22Rv1 (cell line): ENCODE measurements at regions not wholly inside any gene's neighbourhood (a gene's known extent, or its start where the extent isn't known, plus 50 kb on each side); places are given as distances from the start of the nearest gene placed in this dataset.

ENCODE experiments used
- H3K27ac ChIP-seq: fragments of 450-650 bp; 2 replicates; pipeline ENCODE4 v1.5.1; 2017
- ZFX ChIP-seq: fragments of 450-650 bp; IDR thresholded peaks from 2 replicates; pipeline ENCODE4 v1.6.1; 2017; ENCODE audit warnings: antibody characterized with exemption, borderline replicate concordance
- TF ChIP-seq, protein P1 (sequence below): fragments of 450-650 bp; IDR thresholded peaks from 2 replicates; pipeline ENCODE4 v1.5.1; 2017; ENCODE audit warnings: mild to moderate bottlenecking

DNA sequence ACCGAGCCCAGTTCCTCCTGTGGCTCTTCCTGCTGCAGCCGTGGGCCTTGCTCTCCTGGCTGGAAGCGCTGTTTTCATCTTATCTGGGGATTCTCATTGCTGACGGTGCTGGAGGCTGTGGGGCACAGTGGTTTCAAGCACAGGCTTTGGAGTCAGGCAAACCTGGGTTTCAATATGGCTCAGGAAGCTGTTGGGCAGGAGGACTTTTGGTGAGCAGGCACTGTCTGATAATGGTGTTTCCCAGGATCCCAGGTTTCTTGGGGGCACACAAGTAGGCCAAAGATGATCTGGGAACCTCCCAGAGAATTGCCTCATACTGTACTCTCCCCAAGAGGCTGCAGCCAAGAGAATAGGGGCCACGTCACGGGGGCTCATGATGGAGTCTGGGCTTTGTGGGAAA is 105.6 kb upstream of the TRABD2B start:
- TF ChIP-seq, protein P1, sequence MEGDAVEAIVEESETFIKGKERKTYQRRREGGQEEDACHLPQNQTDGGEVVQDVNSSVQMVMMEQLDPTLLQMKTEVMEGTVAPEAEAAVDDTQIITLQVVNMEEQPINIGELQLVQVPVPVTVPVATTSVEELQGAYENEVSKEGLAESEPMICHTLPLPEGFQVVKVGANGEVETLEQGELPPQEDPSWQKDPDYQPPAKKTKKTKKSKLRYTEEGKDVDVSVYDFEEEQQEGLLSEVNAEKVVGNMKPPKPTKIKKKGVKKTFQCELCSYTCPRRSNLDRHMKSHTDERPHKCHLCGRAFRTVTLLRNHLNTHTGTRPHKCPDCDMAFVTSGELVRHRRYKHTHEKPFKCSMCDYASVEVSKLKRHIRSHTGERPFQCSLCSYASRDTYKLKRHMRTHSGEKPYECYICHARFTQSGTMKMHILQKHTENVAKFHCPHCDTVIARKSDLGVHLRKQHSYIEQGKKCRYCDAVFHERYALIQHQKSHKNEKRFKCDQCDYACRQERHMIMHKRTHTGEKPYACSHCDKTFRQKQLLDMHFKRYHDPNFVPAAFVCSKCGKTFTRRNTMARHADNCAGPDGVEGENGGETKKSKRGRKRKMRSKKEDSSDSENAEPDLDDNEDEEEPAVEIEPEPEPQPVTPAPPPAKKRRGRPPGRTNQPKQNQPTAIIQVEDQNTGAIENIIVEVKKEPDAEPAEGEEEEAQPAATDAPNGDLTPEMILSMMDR = no peak
- no peak overlapping the region for H3K27ac ChIP-seq

DNA sequence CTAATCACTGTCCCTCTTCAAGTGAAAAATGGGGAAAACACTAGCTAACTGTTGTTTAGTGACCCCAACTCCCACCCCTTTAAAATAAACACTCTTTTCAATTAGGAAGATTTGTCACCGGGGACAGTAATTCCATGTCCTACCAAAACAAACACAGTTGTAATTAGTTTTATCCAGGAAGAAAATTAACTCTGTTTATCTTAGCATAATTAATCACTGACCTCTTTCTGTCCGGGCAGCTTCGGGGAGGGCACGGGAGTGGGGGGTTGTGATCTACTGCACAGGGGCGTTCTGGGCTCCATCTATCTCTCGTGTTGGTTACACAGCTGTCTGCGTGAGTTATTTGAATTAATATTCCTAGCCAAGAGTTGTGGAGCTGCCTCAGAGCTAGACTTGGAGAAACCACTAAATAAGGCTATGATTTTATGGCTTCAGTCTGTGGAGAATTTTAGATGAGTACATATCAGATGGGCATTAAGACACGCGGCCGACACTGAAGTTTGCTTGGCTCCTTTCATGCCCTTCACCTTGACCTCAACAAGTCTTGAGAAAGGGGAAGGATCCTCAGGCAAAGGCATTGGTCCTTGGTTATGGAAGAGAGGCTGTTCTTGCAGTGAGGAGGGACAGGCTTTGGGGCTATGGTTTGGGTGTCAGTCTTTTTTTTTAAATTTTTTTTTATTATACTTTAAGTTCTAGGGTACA is 102.0 kb upstream of the TRABD2B start:
- TF ChIP-seq ZFX = no peak
- TF ChIP-seq, protein P1 = no peak

DNA sequence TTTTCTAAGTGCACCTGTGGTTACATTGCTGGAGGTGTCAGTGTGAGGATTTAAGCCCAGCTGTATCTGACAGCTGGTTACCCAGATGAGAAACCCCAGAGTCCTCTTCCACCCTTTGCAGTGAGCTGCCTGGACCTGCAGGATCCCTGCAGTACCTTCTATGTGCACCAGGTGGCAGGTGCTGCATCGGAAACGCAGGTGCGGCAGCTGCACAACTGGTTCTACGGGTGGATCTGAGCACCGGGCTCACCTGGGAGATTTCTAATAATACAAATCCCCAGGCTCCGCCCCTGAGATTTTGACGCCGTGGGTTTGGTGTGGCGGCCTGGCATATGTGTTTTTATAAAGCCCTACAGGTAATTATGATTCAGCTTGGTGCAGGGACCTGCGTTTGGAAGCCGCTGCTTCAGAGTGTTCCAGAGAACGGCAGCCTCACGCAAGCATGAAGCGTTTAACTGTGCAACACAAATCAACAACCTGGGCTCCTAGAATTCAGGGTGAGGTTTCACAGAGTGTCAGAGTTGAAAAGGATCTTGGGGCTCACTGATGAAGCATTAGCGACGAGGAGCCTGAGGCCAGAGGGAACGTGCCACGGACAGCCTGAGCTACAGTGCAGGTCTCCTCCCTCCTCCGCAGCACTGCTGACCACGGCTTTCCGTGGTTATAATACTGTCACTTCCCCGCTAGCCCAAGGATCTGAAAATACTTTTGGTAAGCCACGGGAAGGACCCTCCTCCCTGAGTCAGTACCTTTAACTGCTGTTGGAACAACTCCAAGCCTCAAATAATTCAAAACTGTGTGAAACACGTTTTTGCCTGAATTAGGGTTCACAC is 96.7 kb upstream of the TRABD2B start:
- no peak overlapping the region for H3K27ac ChIP-seq
- TF ChIP-seq, protein P1 = peak; percentile 89
- no peak for TF ChIP-seq ZFX

More for the DNA sequence above, 102.0 kb upstream of the TRABD2B start:
- H3K27ac ChIP-seq = no peak overlapping the region

DNA sequence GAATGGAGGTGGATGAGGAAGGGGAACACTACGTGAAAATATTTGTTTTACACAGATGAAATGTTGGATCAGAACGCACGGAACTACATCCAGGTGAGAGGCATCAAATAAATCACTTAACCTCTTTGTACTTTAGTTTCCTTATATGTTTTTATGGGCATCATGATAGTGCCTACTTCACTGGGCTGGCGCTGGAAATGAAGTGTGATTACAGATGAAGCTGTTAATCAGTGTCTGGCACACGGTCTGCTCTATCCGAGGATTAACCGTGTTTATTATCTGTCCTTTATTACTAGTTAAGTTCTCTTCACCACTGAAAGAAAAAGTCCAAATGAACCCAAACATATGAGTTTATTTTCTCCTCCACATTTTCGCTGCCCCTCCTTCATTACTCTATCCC is 96.0 kb upstream of the TRABD2B start:
- no peak overlapping the region for H3K27ac ChIP-seq

DNA sequence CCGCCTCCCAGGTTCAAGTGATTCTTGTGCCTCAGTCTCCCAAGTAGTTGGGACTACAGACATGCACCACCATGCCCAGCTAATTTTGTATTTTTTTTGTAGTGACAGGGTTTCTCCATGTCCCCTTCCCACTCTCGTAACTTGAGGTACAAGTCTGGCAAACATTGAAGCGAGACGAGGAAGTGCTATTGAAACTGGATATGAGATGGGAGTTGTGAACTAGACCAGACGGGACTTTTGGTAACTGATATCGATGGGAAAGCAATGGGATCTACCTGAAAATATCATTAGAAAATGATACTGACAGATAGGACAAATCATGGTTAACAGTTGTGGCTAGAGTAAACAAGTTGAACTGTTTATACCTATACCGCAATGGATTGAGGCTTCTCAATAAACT is 95.2 kb upstream of the TRABD2B start:
- no peak for TF ChIP-seq ZFX
- TF ChIP-seq, protein P1 = no peak

More for the DNA sequence above, 96.0 kb upstream of the TRABD2B start:
- no peak for TF ChIP-seq ZFX
- TF ChIP-seq, protein P1 = no peak

DNA sequence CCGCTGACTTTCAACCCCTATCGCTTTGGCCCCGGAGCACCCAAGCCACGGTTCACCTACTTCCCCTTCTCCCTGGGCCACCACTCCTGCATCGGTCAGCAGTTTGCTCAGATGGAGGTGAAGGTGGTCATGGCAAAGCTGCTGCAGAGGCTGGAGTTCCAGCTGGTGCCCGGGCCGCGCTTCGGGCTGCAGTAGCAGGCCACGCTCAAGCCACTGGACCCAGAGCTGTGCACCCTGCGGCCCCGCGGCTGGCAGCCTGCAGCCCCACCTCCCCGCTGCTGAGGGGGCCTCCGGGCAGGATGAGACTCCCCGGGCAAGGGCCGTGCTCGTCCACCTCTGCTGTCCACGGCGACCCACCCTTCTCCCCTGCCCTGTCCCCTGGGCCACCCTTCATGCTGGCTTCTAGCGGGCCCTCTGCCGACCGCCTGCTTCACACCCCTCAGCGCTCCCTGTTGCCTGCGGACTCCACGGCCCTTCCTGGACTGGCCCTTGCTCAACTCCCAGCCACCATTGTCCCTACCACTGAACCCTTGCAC is 92.2 kb upstream of the TRABD2B start:
- H3K27ac ChIP-seq = no peak overlapping the region

More for the DNA sequence above, 95.2 kb upstream of the TRABD2B start:
- H3K27ac ChIP-seq = no peak overlapping the region

More for the DNA sequence above, 92.2 kb upstream of the TRABD2B start:
- TF ChIP-seq, protein P1 = no peak
- TF ChIP-seq ZFX = no peak
